Mesenchymal stem cell (in vitro differentiated cells and primary cell): ENCODE measurements at regions not wholly inside any gene's neighbourhood (a gene's known extent, or its start where the extent isn't known, plus 50 kb on each side); places are given as distances from the start of the nearest gene placed in this dataset.

ENCODE experiments used
- DNase-seq: peaks from one replicate; pipeline ENCODE4 v3.0.0-alpha.2; 2013
- H2AFZ ChIP-seq: one replicate; pipeline ENCODE4 v1.6.1; 2013; ENCODE audit warnings: low read depth, mild to moderate bottlenecking, control low read depth, inconsistent platforms, low read length, moderate library complexity
- H2AK5ac ChIP-seq: 2 replicates; pipeline ENCODE4 v1.6.1; 2013; ENCODE audit warnings: low read length, moderate library complexity, mild to moderate bottlenecking, inconsistent platforms; ENCODE audit not compliant: severe bottlenecking
- H2BK120ac ChIP-seq: one replicate; pipeline ENCODE4 v1.6.1; 2013; ENCODE audit warnings: low read depth, mild to moderate bottlenecking, inconsistent platforms, low read length, moderate library complexity
- H2BK12ac ChIP-seq, 2 experiments: one replicate each; pipeline ENCODE4 v1.6.1; 2013; ENCODE audit warnings: inconsistent platforms in 2 of 2, low read length in 2 of 2, mild to moderate bottlenecking in 2 of 2, moderate library complexity in 2 of 2, control low read depth in 1 of 2
- H2BK15ac ChIP-seq: one replicate; pipeline ENCODE4 v1.6.1; 2013; ENCODE audit warnings: mild to moderate bottlenecking, low read depth, inconsistent platforms; ENCODE audit not compliant: poor library complexity, severe bottlenecking
- H2BK5ac ChIP-seq: 2 replicates; pipeline ENCODE4 v1.6.1; 2013; ENCODE audit warnings: low read depth, mild to moderate bottlenecking, low read length, control low read depth, inconsistent platforms; ENCODE audit not compliant: poor library complexity, severe bottlenecking
- H3K14ac ChIP-seq, 2 experiments: one replicate each; pipeline ENCODE4 v1.6.1; 2013; ENCODE audit warnings: inconsistent platforms in 2 of 2, low read length in 2 of 2, control low read depth in 1 of 2, mild to moderate bottlenecking in 1 of 2, moderate library complexity in 1 of 2
- H3K18ac ChIP-seq, 2 experiments: one replicate each; pipeline ENCODE4 v1.6.1; 2013; ENCODE audit warnings: inconsistent platforms in 2 of 2, low read length in 2 of 2, control low read depth in 1 of 2, low read depth in 1 of 2, mild to moderate bottlenecking in 1 of 2
- H3K23ac ChIP-seq, 2 experiments: one replicate each; pipeline ENCODE4 v1.6.1; 2013; ENCODE audit warnings: inconsistent platforms in 2 of 2, low read length in 2 of 2, mild to moderate bottlenecking in 2 of 2, moderate library complexity in 2 of 2, control low read depth in 1 of 2
- H3K27ac ChIP-seq: 2 replicates; pipeline ENCODE4 v1.5.1; 2013; ENCODE audit warnings: mild to moderate bottlenecking, moderate library complexity, low read length, control low read depth, inconsistent platforms; ENCODE audit not compliant: poor library complexity, severe bottlenecking
- H3K27me3 ChIP-seq, 2 experiments: 2 replicates each; pipeline versions ENCODE4 v1.6.1 to v1.7.0; 2013; ENCODE audit warnings: low read length in 2 of 2, mild to moderate bottlenecking in 2 of 2, moderate library complexity in 2 of 2, control low read depth in 1 of 2, inconsistent platforms in 1 of 2; ENCODE audit not compliant: control insufficient read depth in 1 of 2, insufficient read depth in 1 of 2
- H3K36me3 ChIP-seq, 2 experiments: 2 replicates each; pipeline versions ENCODE4 v1.6.1 to v1.7.0; 2013; ENCODE audit warnings: low read length in 2 of 2, control low read depth in 1 of 2, inconsistent platforms in 1 of 2, low read depth in 1 of 2, mild to moderate bottlenecking in 1 of 2; ENCODE audit not compliant: insufficient read depth in 2 of 2, control insufficient read depth in 1 of 2
- H3K4ac ChIP-seq, 2 experiments: one replicate each; pipeline ENCODE4 v1.6.1; 2013; ENCODE audit warnings: inconsistent platforms in 2 of 2, low read length in 2 of 2, mild to moderate bottlenecking in 2 of 2, moderate library complexity in 2 of 2, control low read depth in 1 of 2, low read depth in 1 of 2
- H3K4me1 ChIP-seq: 2 replicates; pipeline ENCODE4 v1.6.1; 2013; ENCODE audit warnings: low read depth, low read length, control low read depth; ENCODE audit not compliant: control insufficient read depth, insufficient read depth
- H3K4me2 ChIP-seq: 2 replicates; pipeline ENCODE4 v1.6.1; 2013; ENCODE audit warnings: low read length, mild to moderate bottlenecking, inconsistent platforms; ENCODE audit not compliant: poor library complexity, severe bottlenecking
- H3K4me3 ChIP-seq, 2 experiments: 2 replicates each; pipeline versions ENCODE4 v1.5.1 to v1.7.0; 2013; ENCODE audit warnings: low read length in 2 of 2, mild to moderate bottlenecking in 2 of 2, control low read depth in 1 of 2, low read depth in 1 of 2; ENCODE audit not compliant: insufficient read depth in 1 of 2
- H3K79me1 ChIP-seq: replicated peaks from 2 replicates; pipeline ENCODE4 v1.6.1; 2013; ENCODE audit warnings: mild to moderate bottlenecking, control low read depth, low read length, inconsistent platforms; ENCODE audit not compliant: poor library complexity, severe bottlenecking
- H3K9ac ChIP-seq: 2 replicates; pipeline ENCODE4 v1.7.0; 2013; ENCODE audit warnings: mild to moderate bottlenecking, low read length, moderate library complexity
- H3K9me3 ChIP-seq: 2 replicates; pipeline ENCODE4 v1.7.0; 2013; ENCODE audit warnings: mild to moderate bottlenecking, low read length; ENCODE audit not compliant: control insufficient read depth
- H4K8ac ChIP-seq: one replicate; pipeline ENCODE4 v1.6.1; 2013; ENCODE audit warnings: inconsistent platforms, mild to moderate bottlenecking, low read length, moderate library complexity
- H4K91ac ChIP-seq: one replicate; pipeline ENCODE4 v1.6.1; 2013; ENCODE audit warnings: mild to moderate bottlenecking, low read length, inconsistent platforms
- WGBS: methylation state at CpG from one replicate; pipeline ENCODE4 v1.1.7; 2013; ENCODE audit warnings: mixed read lengths; 5-methylcytosine and 5-hydroxymethylcytosine counted together

GRCh38 chr11:25737071-25737675 lies 594.8 kb upstream of the ANO3 start:
- Histone ChIP-seq H4K8ac (no peak overlapping the region), H2BK120ac (no peak overlapping the region), H3K27me3 (no peaks in the 10 kb centered on the region), H3K14ac (no peak overlapping the region), H3K4me2 (no peak overlapping the region), H2AFZ (no peak overlapping the region), H3K4ac (no peak overlapping the region), H3K79me1 (no peaks in the 10 kb centered on the region), H2BK15ac (no peak overlapping the region), H3K18ac (no peak overlapping the region), H3K27ac (no peak overlapping the region), H2AK5ac (no peak overlapping the region), H2BK5ac (no peak overlapping the region), H3K36me3 (no peaks in the 10 kb centered on the region), H4K91ac (no peak overlapping the region), H3K23ac (no peak overlapping the region), H3K9me3 (no peaks in the 10 kb centered on the region), H3K4me3 (no peak overlapping the region), H3K9ac (no peak overlapping the region), H3K4me1 (no peaks in the 10 kb centered on the region), H2BK12ac (no peak overlapping the region)
- WGBS = 87% methylated on average over 3 of the region's 3 CpGs
- DNase-seq = no peak

- H2BK12ac ChIP-seq = no peak overlapping the region
Measured at GRCh38 chr11:25741886-25742285, 590.0 kb upstream of the ANO3 start.

DNA sequence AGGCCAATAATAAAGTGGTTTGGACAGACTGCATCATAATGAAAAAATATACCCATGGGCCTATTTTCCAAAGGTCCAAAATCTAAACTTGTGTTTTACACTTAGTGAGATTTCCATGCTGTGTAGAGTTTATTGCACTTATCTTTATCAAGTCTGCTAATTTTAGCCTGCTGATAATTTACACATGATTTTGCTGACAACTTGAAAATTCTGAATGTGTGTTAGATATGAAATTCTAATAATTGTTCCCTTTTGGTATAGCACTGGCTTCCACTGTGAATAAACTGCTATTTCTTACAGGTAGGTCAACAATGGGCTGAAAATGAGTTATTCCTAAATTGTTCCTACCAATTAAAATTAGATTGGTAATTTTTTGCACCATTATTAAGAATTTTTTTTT lies 589.1 kb upstream of the ANO3 start:
- no peak for DNase-seq
- H3K27ac ChIP-seq = no peak overlapping the region

More at GRCh38 chr11:25741886-25742285, 590.0 kb upstream of the ANO3 start:
- no peak overlapping the region for H3K14ac ChIP-seq
- no peaks in the 10 kb centered on the region for H3K36me3 ChIP-seq
- H3K4me1 ChIP-seq = no peaks in the 10 kb centered on the region
- H2AK5ac ChIP-seq = no peak overlapping the region
- no peak overlapping the region for H4K91ac ChIP-seq
- no peak overlapping the region for H2BK120ac ChIP-seq
- H2BK5ac ChIP-seq = no peak overlapping the region
- no peak for DNase-seq
- no peaks in the 10 kb centered on the region for H3K27me3 ChIP-seq
- H3K27ac ChIP-seq = no peak overlapping the region
- no peak overlapping the region for H3K18ac ChIP-seq
- no peak overlapping the region for H3K23ac ChIP-seq
- WGBS = no CpG with 5 or more reads among the region's 1 CpG
- H4K8ac ChIP-seq = no peak overlapping the region
- H3K79me1 ChIP-seq = no peaks in the 10 kb centered on the region
- H3K9me3 ChIP-seq = no peaks in the 10 kb centered on the region
- no peak overlapping the region for H3K9ac ChIP-seq
- no peak overlapping the region for H2BK15ac ChIP-seq
- H2AFZ ChIP-seq = no peak overlapping the region
- no peak overlapping the region for H3K4me3 ChIP-seq
- no peak overlapping the region for H3K4ac ChIP-seq
- H3K4me2 ChIP-seq = no peak overlapping the region

GRCh38 chr11:25755381-25755780 lies 576.5 kb upstream of the ANO3 start:
- no peak overlapping the region for H4K8ac ChIP-seq
- H3K27ac ChIP-seq = no peak overlapping the region
- no CpG with 5 or more reads among the region's 2 CpGs for WGBS
- H2AFZ ChIP-seq = no peak overlapping the region
- H3K9me3 ChIP-seq = peaks cover 5% of the 10 kb centered on the region
- no peak overlapping the region for H3K4me2 ChIP-seq
- no peak overlapping the region for H2BK12ac ChIP-seq
- H2BK15ac ChIP-seq = no peak overlapping the region
- H3K4me1 ChIP-seq = peaks cover 5% of the 10 kb centered on the region
- no peak overlapping the region for H4K91ac ChIP-seq
- no peak overlapping the region for H3K18ac ChIP-seq
- no peak overlapping the region for H2AK5ac ChIP-seq
- no peak overlapping the region for H3K4ac ChIP-seq
- peaks cover 0 to 3% of the 10 kb centered on the region in 2 experiments for H3K36me3 ChIP-seq
- DNase-seq = no peak
- H3K27me3 ChIP-seq = no peaks in the 10 kb centered on the region
- H3K4me3 ChIP-seq = no peak overlapping the region
- H2BK120ac ChIP-seq = no peak overlapping the region
- no peak overlapping the region for H3K14ac ChIP-seq
- H2BK5ac ChIP-seq = no peak overlapping the region
- no peak overlapping the region for H3K23ac ChIP-seq
- H3K9ac ChIP-seq = no peak overlapping the region
- no peaks in the 10 kb centered on the region for H3K79me1 ChIP-seq

More for the DNA sequence above, 589.1 kb upstream of the ANO3 start:
- no peak overlapping the region for H2BK12ac ChIP-seq
- no peaks in the 10 kb centered on the region for H3K27me3 ChIP-seq
- H3K18ac ChIP-seq = no peak overlapping the region
- no peak overlapping the region for H2BK15ac ChIP-seq
- H2AK5ac ChIP-seq = no peak overlapping the region
- H3K4me2 ChIP-seq = no peak overlapping the region
- H3K23ac ChIP-seq = no peak overlapping the region
- no peaks in the 10 kb centered on the region for H3K4me1 ChIP-seq
- H4K91ac ChIP-seq = no peak overlapping the region
- H4K8ac ChIP-seq = no peak overlapping the region
- H3K79me1 ChIP-seq = no peaks in the 10 kb centered on the region
- no peak overlapping the region for H3K9ac ChIP-seq
- H2BK5ac ChIP-seq = no peak overlapping the region
- H3K4me3 ChIP-seq = no peak overlapping the region
- H3K14ac ChIP-seq = no peak overlapping the region
- H3K9me3 ChIP-seq = no peaks in the 10 kb centered on the region
- no peak overlapping the region for H2BK120ac ChIP-seq
- no peak overlapping the region for H3K4ac ChIP-seq
- no peaks in the 10 kb centered on the region for H3K36me3 ChIP-seq
- no peak overlapping the region for H2AFZ ChIP-seq
